Activated CD4-positive, alpha-beta T cell treated with anti-CD3 and anti-CD28 coated beads, Interleukin-2, amount 50 U/mL, for 24 hours (primary cell): ENCODE measurements at regions not wholly inside any gene's neighbourhood (a gene's known extent, or its start where the extent isn't known, plus 50 kb on each side); places are given as distances from the start of the nearest gene placed in this dataset.
"Not testable (repeated sequence)": the region's sequence is repeated elsewhere in the genome, so short reads cannot be mapped to it uniquely, and the experiment has no call there.

ENCODE experiments used
- DNase-seq, 2 donors: peaks; one replicate each; pipeline ENCODE4 v3.0.0-alpha.2; 2020; ENCODE audit warnings: low read depth in 1 of 2, low spot score in 1 of 2

GRCh38 chr10:64952042-64952441 lies 1430.8 kb downstream of the REEP3 start:
- DNase-seq = no peak

GRCh38 chr10:64956441-64956840 lies 1435.2 kb downstream of the REEP3 start:
- no peak for DNase-seq

- no peak for DNase-seq
Measured at GRCh38 chr10:64959116-64959515, 1437.9 kb downstream of the REEP3 start.

- no peak for DNase-seq
Measured at GRCh38 chr10:64959883-64960282, 1438.7 kb downstream of the REEP3 start.

- no peak for DNase-seq
Measured at GRCh38 chr10:64973391-64973790, 1452.2 kb downstream of the REEP3 start.

- DNase-seq = no peak
Measured at GRCh38 chr10:64976150-64976549, 1454.9 kb downstream of the REEP3 start.

GRCh38 chr10:64977915-64978314 lies 1456.7 kb downstream of the REEP3 start:
- DNase-seq = no peak

GRCh38 chr10:64996886-64997285 lies 1475.7 kb downstream of the REEP3 start:
- no peak for DNase-seq

GRCh38 chr10:65010845-65011244 lies 1489.6 kb downstream of the REEP3 start:
- DNase-seq = no peak

- DNase-seq = no peak
Measured at GRCh38 chr10:65017523-65017922, 1496.3 kb downstream of the REEP3 start.

GRCh38 chr10:65024886-65025285 lies 1503.7 kb downstream of the REEP3 start:
- DNase-seq = no peak

GRCh38 chr10:65030263-65030662 lies 1509.1 kb downstream of the REEP3 start:
- DNase-seq = no peak

- no peak for DNase-seq
Measured at GRCh38 chr10:65032867-65033769, 1511.9 kb downstream of the REEP3 start.

GRCh38 chr10:65033957-65034356 lies 1512.8 kb downstream of the REEP3 start:
- DNase-seq = no peak

GRCh38 chr10:65040796-65041195 lies 1519.6 kb downstream of the REEP3 start:
- DNase-seq = no peak

GRCh38 chr10:65041307-65041706 lies 1520.1 kb downstream of the REEP3 start:
- DNase-seq = no peak

GRCh38 chr10:65042496-65042895 lies 1521.3 kb downstream of the REEP3 start:
- no peak for DNase-seq

- no peak for DNase-seq
Measured at GRCh38 chr10:65046831-65047230, 1525.6 kb downstream of the REEP3 start.

GRCh38 chr10:65052111-65052510 lies 1530.9 kb downstream of the REEP3 start:
- not testable (repeated sequence) for DNase-seq

GRCh38 chr10:65053397-65053796 lies 1532.2 kb downstream of the REEP3 start:
- DNase-seq = not testable (repeated sequence)

GRCh38 chr10:65053831-65054351 lies 1532.7 kb downstream of the REEP3 start:
- not testable (repeated sequence) for DNase-seq

- not testable (repeated sequence) for DNase-seq
Measured at GRCh38 chr10:65054701-65055100, 1533.5 kb downstream of the REEP3 start.

- no peak for DNase-seq
Measured at GRCh38 chr10:65065278-65065677, 1544.1 kb downstream of the REEP3 start.
